GM18873 (cell line): ENCODE measurements at regions not wholly inside any gene's neighbourhood (a gene's known extent, or its start where the extent isn't known, plus 50 kb on each side); places are given as distances from the start of the nearest gene placed in this dataset.
"Not testable (repeated sequence)": the region's sequence is repeated elsewhere in the genome, so short reads cannot be mapped to it uniquely, and the experiment has no call there.

Source experiments
- ATAC-seq: cut with Tn5 transposase; IDR thresholded peaks from one replicate; pipeline ENCODE4 v1.9.1; 2021; ENCODE audit warnings: mild to moderate bottlenecking, moderate library complexity, moderate number of reproducible peaks; ENCODE audit not compliant: unreplicated experiment, low FRiP score

DNA sequence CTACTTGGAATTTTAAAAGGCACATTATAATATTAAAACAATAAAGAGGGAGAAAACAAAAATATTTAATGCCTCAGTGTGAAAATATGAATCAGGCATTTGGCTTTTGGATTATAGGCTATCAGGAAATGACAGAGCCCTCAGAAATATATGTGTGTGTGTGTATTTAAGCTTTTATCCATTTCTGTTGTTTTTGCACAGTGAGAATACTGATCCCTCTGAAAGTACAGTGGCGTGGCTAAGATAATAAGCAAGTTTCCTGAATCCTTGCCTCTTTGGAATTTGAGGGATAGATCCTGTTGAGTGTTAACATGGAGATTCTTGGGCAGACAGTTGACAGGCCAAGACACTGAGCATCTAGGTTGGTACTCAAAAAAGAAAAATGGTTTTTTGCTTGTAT lies 234.8 kb upstream of the ZBTB20 start:
- ATAC-seq: no peak

GRCh38 chr3:115384381-115384780 lies 237.3 kb upstream of the ZBTB20 start:
- no peak for ATAC-seq

- ATAC-seq: no peak
These were observed 237.3 kb upstream of the GAP43 start for GRCh38 chr3:115385774-115386730.

- no peak for ATAC-seq
These were observed 235.1 kb upstream of the GAP43 start for GRCh38 chr3:115388166-115388565.

DNA sequence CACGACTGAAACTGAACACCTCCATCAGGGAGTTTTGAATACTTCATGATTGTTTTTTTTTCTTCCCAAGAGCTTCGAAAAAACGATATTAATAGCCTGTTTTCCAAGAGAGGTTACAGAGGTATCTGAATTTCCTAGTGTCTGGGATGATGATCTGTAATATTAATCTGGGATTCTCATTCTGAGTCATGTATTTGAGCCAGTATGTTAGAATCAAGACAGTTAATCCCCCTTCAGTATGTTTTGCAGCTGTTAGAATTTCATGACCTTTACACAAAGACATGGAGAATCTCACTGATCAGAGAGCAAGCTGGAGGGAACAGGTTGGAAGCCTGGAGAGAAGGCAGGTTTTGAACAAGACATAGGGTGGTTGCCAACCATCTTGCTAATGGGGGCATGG lies 234.5 kb upstream of the GAP43 start:
- no peak for ATAC-seq

- ATAC-seq: no peak
These were observed 226.5 kb upstream of the GAP43 start for GRCh38 chr3:115396801-115397200.

DNA sequence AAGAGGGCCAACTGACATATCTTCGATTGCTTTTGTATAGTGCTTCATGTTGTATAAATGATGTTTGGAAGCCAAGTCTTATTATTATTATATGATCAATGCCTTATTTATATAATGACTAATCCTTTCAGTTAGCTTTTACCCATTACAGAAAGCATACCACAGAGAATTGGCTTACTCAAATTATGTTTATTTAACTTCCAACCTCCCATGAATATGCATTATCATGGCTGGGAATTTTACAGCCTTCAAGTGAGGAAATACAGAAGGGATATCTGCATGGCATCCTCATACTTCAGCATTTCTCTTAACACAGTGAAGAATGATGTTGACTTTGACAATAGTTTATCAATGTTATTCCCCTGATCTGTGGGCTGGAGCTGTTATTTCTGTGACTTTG lies 225.9 kb upstream of the GAP43 start:
- ATAC-seq: no peak

GRCh38 chr3:115398506-115398905 lies 224.8 kb upstream of the GAP43 start:
- ATAC-seq: no peak

DNA sequence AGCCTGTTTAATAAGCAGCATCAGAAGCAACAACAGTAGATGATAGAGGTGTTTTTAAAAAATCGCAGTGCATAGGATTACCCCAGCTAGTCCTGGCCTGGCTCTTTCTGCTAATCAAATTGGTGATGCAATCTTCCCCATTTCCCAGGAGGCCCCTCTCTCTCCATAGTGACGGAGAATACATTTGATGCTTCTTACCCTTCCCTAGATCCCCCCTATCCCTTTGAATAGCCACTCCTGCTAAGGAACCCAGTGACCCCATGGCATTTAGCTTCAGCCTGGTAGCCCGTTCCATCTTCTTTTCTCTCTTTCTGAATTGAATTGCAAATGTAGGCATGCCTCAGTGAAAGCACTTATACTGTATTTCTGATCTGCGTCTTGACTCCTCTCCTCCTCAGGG lies 223.6 kb upstream of the GAP43 start:
- no peak for ATAC-seq

DNA sequence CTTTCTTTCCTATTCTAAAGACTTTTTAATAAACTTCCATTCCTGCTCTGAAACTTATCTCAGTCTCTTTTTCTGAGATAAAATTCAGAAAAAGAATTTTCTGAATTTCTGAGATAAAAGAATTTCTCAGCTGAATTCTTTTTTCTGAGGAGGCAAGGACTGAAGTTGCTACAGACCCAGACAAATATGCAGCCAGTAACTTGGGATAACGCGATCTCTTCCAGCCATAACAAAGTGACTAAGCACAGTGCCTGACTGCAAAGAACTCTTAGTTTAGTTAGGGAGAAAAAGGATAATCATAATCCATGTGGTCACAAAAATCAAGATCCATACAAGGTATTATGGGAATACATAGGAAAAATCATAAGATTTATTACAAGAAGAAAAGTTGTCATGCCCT lies 222.0 kb upstream of the GAP43 start:
- ATAC-seq: no peak

GRCh38 chr3:115401851-115402501 lies 221.3 kb upstream of the GAP43 start:
- no peak for ATAC-seq

GRCh38 chr3:115402651-115403050 lies 220.7 kb upstream of the GAP43 start:
- ATAC-seq: no peak

DNA sequence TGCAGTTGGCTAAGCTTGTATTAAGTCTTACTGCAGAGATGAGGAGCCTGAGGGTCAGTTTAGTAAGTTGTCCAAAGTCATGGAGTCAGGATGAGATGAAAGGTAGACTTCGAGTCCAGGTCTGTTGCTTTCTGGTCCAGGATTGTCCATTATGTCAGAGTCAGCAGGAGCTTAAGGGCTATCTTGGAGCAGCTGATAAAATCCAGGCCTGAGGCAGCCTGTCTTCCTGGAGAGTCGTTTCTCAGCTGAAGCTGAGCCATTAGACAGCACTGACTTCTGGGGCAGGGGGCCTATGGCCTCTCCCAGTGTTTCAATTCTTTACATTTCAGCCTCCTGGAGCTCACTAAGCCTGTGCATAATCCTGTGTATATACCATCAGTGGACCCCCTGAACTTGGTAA lies 219.5 kb upstream of the GAP43 start:
- ATAC-seq: no peak

GRCh38 chr3:115409596-115409995 lies 213.7 kb upstream of the GAP43 start:
- ATAC-seq: no peak

- ATAC-seq: not testable (repeated sequence)
These were observed 208.7 kb upstream of the GAP43 start for GRCh38 chr3:115414610-115415009.

GRCh38 chr3:115415246-115415996 lies 207.9 kb upstream of the GAP43 start:
- no peak for ATAC-seq

GRCh38 chr3:115418583-115418982 lies 204.7 kb upstream of the GAP43 start:
- ATAC-seq: no peak

- no peak for ATAC-seq
These were observed 203.2 kb upstream of the GAP43 start for GRCh38 chr3:115420086-115420485.

- no peak for ATAC-seq
These were observed 200.1 kb upstream of the GAP43 start for GRCh38 chr3:115423170-115423569.

GRCh38 chr3:115428841-115429240 lies 194.5 kb upstream of the GAP43 start:
- ATAC-seq: no peak

- ATAC-seq: no peak
These were observed 186.5 kb upstream of the GAP43 start for GRCh38 chr3:115436767-115437301.
